HG03442 (cell line): ENCODE measurements at regions not wholly inside any gene's neighbourhood (a gene's known extent, or its start where the extent isn't known, plus 50 kb on each side); places are given as distances from the start of the nearest gene placed in this dataset.
A peak's percentile ranks its signal among the peaks of the same experiment; 100 is the strongest.

Experiments used
- ATAC-seq: cut with Tn5 transposase; IDR thresholded peaks from one replicate; pipeline ENCODE4 v1.9.1; 2021; ENCODE audit warnings: mild to moderate bottlenecking, moderate library complexity; ENCODE audit not compliant: unreplicated experiment

GRCh38 chr2:180662941-180663471, 317.4 kb upstream of the UBE2E3 start:
- peak; percentile 43 for ATAC-seq

- ATAC-seq, result peak; percentile 6
Observed at GRCh38 chr2:180662521-180662920, 317.9 kb upstream of the UBE2E3 start.

GRCh38 chr2:180661686-180662030, 318.7 kb upstream of the UBE2E3 start:
- ATAC-seq, result no peak

GRCh38 chr2:180660881-180661685, 319.3 kb upstream of the UBE2E3 start:
- no peak for ATAC-seq

GRCh38 chr2:180660207-180660606, 320.2 kb upstream of the UBE2E3 start:
- ATAC-seq, result no peak

- ATAC-seq, result no peak
Observed at GRCh38 chr2:180657054-180657453, 323.4 kb upstream of the UBE2E3 start.

GRCh38 chr2:180656455-180656847, 324.0 kb upstream of the UBE2E3 start:
- ATAC-seq, result no peak

GRCh38 chr2:180655842-180656454, 324.5 kb upstream of the UBE2E3 start:
- ATAC-seq, result no peak

GRCh38 chr2:180655393-180655792, 325.0 kb upstream of the UBE2E3 start:
- ATAC-seq, result no peak

- ATAC-seq, result no peak
Observed at GRCh38 chr2:180653481-180653880, 326.9 kb upstream of the UBE2E3 start.

GRCh38 chr2:180652794-180653193, 327.6 kb upstream of the UBE2E3 start:
- no peak for ATAC-seq

- no peak for ATAC-seq
Observed at GRCh38 chr2:180651596-180651995, 328.8 kb upstream of the UBE2E3 start.

GRCh38 chr2:180647621-180648020, 332.8 kb upstream of the UBE2E3 start:
- no peak for ATAC-seq

- no peak for ATAC-seq
Observed at GRCh38 chr2:180647221-180647620, 333.2 kb upstream of the UBE2E3 start.

GRCh38 chr2:180646756-180647155, 333.6 kb upstream of the UBE2E3 start:
- ATAC-seq, result no peak

GRCh38 chr2:180644709-180645108, 335.7 kb upstream of the UBE2E3 start:
- ATAC-seq, result no peak

GRCh38 chr2:180630756-180631155, 349.6 kb upstream of the UBE2E3 start:
- no peak for ATAC-seq

- no peak for ATAC-seq
Observed at GRCh38 chr2:180625006-180625844, 355.2 kb upstream of the UBE2E3 start.

GRCh38 chr2:180621941-180622918, 358.2 kb upstream of the UBE2E3 start:
- no peak for ATAC-seq

- no peak for ATAC-seq
Observed at GRCh38 chr2:180621366-180621765, 359.0 kb upstream of the UBE2E3 start.
